ENCODE measurements at regions not wholly inside any gene's neighbourhood (a gene's known extent, or its start where the extent isn't known, plus 50 kb on each side); places are given as distances from the start of the nearest gene placed in this dataset.
"Not testable (repeated sequence)": the region's sequence is repeated elsewhere in the genome, so short reads cannot be mapped to it uniquely, and the experiment has no call there.

GRCh38 chr21:20026543-20026942 lies 971.7 kb upstream of the NCAM2 start:
- DNase-seq = no peak

- DNase-seq = no peak
Measured at GRCh38 chr21:20030390-20030789, 967.8 kb upstream of the NCAM2 start.

DNA sequence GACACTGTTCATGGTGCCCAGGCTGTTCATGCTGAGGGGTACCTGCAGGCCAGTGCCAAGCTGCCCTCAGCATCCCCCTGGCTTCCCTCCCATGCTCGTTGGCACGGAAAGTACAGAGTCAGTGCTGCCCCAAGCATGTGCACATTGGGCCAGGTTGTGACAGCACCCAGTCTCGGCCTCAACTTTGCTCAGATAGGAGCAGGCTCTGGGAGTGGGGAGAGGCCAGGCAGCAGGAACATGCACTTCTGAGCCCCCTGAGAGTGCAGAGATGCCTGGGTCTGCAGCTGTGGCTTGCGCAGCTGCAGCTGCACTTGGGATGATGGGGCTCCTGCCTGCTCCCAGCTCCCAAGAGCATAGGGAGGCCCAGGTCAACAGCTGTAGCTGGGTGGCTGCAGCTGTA lies 966.4 kb upstream of the NCAM2 start:
- no peak for DNase-seq

DNA sequence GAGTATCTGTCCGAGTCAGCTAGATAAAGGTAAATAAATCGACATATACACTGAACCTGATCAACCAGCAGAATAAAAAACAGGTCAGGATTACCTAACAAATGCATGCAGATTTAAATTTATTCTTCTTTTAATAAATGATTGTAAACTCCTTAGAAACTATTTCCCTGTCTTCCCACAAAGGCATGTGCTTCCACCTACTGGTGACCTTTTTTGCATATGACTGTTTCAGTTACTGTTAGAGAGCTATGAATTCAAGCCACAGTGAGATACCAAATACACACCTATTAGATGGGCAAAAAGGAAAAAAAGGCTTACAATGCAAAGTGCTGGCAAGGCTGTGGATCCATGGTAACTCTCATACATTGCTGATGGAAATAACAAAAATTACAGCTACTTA lies 957.4 kb upstream of the NCAM2 start:
- no peak for DNase-seq

DNA sequence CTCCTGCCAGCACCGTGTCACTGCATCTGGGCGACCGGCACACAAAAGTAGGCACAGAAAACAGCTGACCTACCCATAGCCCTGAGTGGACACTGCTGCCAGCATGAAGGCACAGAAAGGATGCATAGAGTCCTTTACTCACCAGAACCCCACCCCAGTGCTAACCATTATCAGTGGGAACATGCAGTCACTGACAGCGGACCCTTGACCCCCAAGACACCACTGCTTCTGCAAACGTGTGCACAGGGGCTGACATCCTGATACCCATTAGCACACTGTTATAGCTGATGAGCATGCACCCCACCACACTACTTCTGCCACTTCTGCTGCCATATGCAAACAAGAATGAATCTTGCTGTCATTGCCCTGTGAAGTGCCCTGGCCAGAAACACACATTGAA lies 953.0 kb upstream of the NCAM2 start:
- DNase-seq = no peak

GRCh38 chr21:20048130-20048837 lies 949.9 kb upstream of the NCAM2 start:
- not testable (repeated sequence) for DNase-seq

DNA sequence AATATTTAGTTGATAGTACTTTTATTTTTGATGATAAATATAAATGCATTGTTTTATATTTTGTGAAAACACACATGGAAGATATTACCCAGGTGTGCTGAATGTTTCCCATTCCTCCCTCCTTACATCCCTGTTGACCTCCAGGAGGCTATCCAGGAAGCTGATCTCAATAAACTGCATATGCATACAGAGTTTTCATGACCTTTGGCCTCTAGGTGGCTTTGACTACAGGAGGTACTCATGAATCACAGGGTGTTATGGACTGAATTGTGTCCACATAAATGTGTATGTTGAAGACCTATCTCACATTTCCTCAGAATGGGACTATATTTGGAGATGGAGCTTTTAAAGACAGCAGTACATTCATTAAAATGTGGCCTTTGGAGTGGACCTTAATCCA lies 914.9 kb upstream of the NCAM2 start:
- DNase-seq = no peak

DNA sequence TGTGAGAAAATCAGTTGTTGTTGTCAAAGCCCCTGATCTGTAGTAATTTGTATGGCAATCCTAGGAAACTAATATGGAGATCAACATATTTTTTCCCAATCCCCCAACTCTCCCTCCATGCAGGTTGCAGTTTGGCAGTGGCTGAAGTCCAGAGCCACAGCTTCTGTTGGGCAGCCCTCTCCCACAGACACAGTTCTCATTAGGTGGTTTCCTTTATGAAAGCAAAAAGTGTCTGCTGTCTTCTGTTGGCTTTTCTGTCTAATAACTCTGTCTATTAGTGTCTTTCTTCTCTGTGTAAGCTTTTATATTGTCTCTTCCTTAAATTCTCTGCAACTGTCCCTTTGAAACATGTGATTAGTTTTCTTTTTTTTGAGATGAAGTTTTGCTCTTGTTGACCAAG lies 914.3 kb upstream of the NCAM2 start:
- DNase-seq = no peak

DNA sequence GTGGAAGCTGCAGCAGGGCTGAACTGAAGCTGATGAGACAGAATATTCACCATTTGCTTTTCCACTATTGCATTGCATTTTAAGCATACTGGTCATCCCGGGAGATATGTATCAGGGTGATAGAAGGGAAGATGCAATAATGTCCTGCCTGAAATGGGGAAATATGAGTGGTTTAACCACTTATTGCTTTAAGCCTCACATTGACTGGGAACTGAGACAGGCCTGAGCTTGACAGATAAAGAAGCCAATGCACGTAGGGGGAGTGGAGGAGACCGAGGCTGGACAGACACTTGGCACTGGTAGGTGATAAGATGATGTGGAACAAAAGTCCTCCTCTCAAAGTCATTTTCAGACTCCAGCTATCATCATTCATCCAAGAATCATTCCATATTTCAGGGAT lies 911.7 kb upstream of the NCAM2 start:
- no peak for DNase-seq

DNA sequence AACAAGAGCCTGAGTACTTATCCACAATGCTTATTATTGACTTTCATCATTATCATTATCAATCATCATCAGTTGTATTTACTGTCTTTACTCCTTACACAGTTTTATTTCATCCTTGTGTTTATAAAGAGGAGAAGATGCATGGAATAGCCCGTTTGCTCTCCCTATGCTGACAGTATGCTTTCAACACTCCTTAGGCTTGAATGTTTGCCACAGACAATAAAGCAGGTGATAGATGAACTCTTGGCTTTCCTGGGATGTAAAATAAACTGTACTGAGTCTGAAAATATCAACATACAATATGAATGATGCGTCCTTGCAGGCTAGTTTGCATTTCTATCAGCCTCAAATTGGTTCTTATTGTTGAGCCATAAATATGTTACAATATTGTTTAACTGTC lies 891.8 kb upstream of the NCAM2 start:
- no peak for DNase-seq

DNA sequence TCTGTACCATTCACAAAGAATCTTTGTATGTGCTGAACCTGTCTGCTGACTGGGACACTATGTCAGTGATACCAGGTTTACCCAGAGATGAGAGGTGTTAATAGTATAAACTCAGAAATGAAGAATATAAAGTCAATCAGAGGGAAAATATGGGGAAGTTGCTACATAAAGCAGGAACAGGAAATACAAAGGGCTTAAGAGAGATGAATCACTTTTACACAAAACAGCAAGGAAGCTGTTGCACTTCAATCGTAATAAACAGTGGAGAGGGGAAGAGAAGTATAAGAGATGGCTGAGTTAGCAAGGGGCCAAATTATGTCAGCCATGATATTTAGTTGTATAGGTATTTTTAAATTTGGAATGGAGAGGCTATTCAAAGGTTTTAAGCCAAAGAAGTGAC lies 890.2 kb upstream of the NCAM2 start:
- DNase-seq = no peak

DNA sequence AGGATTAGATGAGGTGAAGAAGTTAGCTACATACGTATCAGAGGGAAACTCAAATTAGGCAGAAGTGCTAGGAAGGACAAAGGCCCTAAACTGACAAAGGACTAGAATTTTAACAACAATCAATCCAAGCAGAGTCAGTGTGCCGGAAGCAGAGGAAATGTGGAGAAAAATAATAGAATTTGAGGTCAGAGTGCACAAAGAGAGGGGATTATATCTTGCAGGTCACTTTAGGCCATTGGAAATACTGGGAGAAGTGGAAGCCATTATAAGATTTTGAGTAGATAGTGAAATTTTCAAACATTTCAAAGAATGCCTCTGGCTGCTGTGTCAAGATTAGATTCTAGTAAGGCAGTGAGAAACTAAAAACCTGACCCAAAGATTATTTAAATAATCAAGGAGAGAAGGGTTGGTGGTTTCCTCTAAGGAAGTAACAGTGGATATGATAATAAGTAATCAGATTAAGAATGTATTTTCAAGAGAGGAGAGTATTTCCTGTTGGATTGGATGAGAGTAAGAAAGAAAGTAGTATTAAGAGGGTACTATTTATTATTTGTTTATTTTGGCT lies 889.2 kb upstream of the NCAM2 start:
- no peak for DNase-seq

- no peak for DNase-seq
Measured at GRCh38 chr21:20110368-20110767, 887.8 kb upstream of the NCAM2 start.

- no peak for DNase-seq
Measured at GRCh38 chr21:20151741-20152140, 846.5 kb upstream of the NCAM2 start.

- no peak for DNase-seq
Measured at GRCh38 chr21:20163167-20163566, 835.0 kb upstream of the NCAM2 start.

GRCh38 chr21:20167059-20167458 lies 831.1 kb upstream of the NCAM2 start:
- DNase-seq = no peak

- DNase-seq = no peak
Measured at GRCh38 chr21:20169812-20170576, 828.2 kb upstream of the NCAM2 start.

DNA sequence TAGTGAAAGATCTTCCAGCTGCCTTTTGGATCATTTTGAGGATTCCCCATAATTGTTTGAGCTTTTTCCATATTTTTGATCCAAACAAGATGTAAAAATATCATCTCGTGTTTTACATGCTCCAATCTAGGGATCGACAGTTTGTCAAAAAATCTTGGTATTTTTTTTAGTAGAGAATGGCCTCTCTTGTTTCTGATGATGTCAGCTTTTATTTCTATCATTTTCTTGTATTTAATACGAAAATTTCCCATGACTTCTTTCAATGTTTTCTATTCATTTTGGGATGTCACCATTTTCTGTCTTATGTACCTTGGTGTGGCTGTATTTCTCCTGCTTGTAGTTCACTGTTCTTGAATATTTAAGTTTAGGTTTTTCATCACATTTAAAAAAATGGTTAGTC lies 812.0 kb upstream of the NCAM2 start:
- DNase-seq = no peak

GRCh38 chr21:20187028-20187427 lies 811.2 kb upstream of the NCAM2 start:
- no peak for DNase-seq

DNA sequence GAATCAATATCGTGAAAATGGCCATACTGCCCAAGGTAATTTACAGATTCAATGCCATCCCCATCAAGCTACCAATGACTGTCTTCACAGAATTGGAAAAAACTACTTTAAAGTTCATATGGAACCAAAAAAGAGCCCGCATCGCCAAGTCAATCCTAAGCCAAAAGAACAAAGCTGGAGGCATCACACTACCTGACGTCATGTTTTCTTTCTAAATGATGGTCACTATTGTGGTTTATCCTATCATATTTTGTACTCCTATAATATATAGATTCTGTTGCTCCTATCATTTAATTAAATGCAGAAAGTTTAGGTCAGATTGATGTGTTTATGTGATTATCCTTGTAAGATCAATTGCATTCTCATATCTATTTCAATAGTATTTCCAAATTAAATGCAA lies 796.9 kb upstream of the NCAM2 start:
- not testable (repeated sequence) for DNase-seq

GRCh38 chr21:20207335-20207734 lies 790.9 kb upstream of the NCAM2 start:
- no peak for DNase-seq

DNA sequence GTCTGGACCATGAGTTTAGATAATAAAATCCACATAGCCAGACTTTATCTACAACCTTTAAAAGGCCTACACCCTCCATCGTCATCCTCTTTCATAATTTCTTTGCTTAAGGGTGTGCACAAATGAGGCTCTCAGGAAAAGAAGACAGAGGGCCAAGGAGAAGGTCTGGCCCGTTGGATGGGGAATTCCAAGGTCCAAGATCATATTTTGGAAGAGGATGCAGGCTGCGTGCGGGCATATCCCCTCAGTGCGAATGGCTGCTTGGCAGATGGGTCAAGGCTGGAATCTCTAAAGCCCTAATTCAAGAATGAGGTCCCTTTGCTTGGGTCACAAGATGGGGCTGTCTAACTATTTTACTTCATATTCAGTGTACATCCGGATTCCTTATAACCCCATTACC lies 782.2 kb upstream of the NCAM2 start:
- no peak for DNase-seq

GRCh38 chr21:20220586-20220985 lies 777.6 kb upstream of the NCAM2 start:
- no peak for DNase-seq

DNA sequence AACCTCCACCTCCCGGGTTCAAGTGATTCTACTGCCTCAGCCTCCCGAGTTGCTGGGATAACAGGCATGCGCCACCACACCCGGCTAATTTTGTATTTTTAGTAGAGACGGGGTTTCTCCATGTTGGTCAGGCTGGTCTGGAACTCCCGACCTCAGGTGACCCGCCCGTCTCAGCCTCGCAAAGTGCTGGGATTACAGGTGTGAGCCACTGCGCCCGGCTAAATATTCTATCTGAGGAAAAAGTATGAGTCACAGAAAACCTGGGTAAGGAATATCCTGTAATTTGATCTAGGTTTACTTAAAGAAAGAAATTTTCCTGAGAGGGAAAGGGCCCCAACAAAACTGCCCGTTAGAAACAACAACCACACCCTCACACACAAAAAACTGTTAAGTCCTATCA lies 776.2 kb upstream of the NCAM2 start:
- not testable (repeated sequence) for DNase-seq
